Brain microvascular endothelial cell (primary cell): ENCODE measurements at regions not wholly inside any gene's neighbourhood (a gene's known extent, or its start where the extent isn't known, plus 50 kb on each side); places are given as distances from the start of the nearest gene placed in this dataset.

Experiments used
- DNase-seq: peaks from one replicate; pipeline ENCODE4 v3.0.0-alpha.2; 2020
- H3K27ac ChIP-seq: fragments of 250-450 bp; sonication (Bioruptor Pico); 2 replicates; pipeline ENCODE4 v1.5.1; 2020; ENCODE audit warnings: mild to moderate bottlenecking, moderate library complexity
- H3K27me3 ChIP-seq: fragments of 250-450 bp; sonication (Bioruptor Pico); replicated peaks from 2 replicates; pipeline ENCODE4 v1.5.1; 2020; ENCODE audit warnings: mild to moderate bottlenecking
- H3K36me3 ChIP-seq: fragments of 250-450 bp; sonication (Bioruptor Pico); replicated peaks from 2 replicates; pipeline ENCODE4 v1.5.1; 2020; ENCODE audit warnings: mild to moderate bottlenecking
- H3K4me3 ChIP-seq: 2 replicates; pipeline ENCODE4 v1.5.1; 2011; ENCODE audit warnings: low read depth, mild to moderate bottlenecking, control low read depth, low read length, moderate library complexity
- CTCF ChIP-seq: IDR thresholded peaks from 2 replicates; pipeline ENCODE4 v1.5.1; 2011; ENCODE audit warnings: low read depth, mild to moderate bottlenecking, moderate library complexity, low read length, control low read depth, inconsistent platforms; ENCODE audit errors: missing control alignments
- in situ Hi-C: cut with HindIII; loops from 2 replicates; pipeline ENCODE4 v1.10.0; 2017; ENCODE audit warnings: low sequenced_read_pairs, low pct_ligation_motif_present

- TF ChIP-seq CTCF = no peak
- Histone ChIP-seq H3K27ac (no peak overlapping the region), H3K4me3 (no peak overlapping the region), H3K27me3 (no peaks in the 10 kb centered on the region), H3K36me3 (no peaks in the 10 kb centered on the region)
- DNase-seq = no peak
- in situ Hi-C loops = no loop called here
These were observed 557.2 kb upstream of the BOD1L1 start for GRCh38 chr4:14184767-14185166.

- in situ Hi-C loops = no loop called here
- Histone ChIP-seq H3K27ac (no peak overlapping the region), H3K4me3 (no peak overlapping the region), H3K36me3 (no peaks in the 10 kb centered on the region), H3K27me3 (no peaks in the 10 kb centered on the region)
- no peak for TF ChIP-seq CTCF
- DNase-seq = no peak
These were observed 560.7 kb upstream of the BOD1L1 start for GRCh38 chr4:14188214-14188613.

GRCh38 chr4:14193601-14194000 is 566.1 kb upstream of the BOD1L1 start:
- Histone ChIP-seq H3K27me3 (no peaks in the 10 kb centered on the region), H3K27ac (no peak overlapping the region), H3K4me3 (no peak overlapping the region), H3K36me3 (no peaks in the 10 kb centered on the region)
- no peak for DNase-seq
- in situ Hi-C loops = no loop called here
- TF ChIP-seq CTCF = no peak

- Histone ChIP-seq H3K27me3 (no peaks in the 10 kb centered on the region), H3K27ac (no peak overlapping the region), H3K36me3 (no peaks in the 10 kb centered on the region), H3K4me3 (no peak overlapping the region)
- DNase-seq = peak; percentile 63
- in situ Hi-C loops = no loop called here
- no peak for TF ChIP-seq CTCF
These were observed 568.6 kb upstream of the BOD1L1 start for GRCh38 chr4:14196131-14196530.

GRCh38 chr4:14215116-14215770 is 587.7 kb upstream of the BOD1L1 start:
- DNase-seq = no peak
- in situ Hi-C loops = no loop called here
- Histone ChIP-seq H3K27ac (no peak overlapping the region), H3K36me3 (no peaks in the 10 kb centered on the region), H3K27me3 (no peaks in the 10 kb centered on the region), H3K4me3 (no peak overlapping the region)
- TF ChIP-seq CTCF = no peak

GRCh38 chr4:14217401-14217800 is 589.9 kb upstream of the BOD1L1 start:
- no peak overlapping the region for H3K4me3 ChIP-seq
- H3K36me3 ChIP-seq = no peaks in the 10 kb centered on the region
- no peak overlapping the region for H3K27ac ChIP-seq
- no peak for DNase-seq
- in situ Hi-C loops = no loop called here
- no peaks in the 10 kb centered on the region for H3K27me3 ChIP-seq
- TF ChIP-seq CTCF = no peak
